GM18951 (cell line): ENCODE measurements at regions not wholly inside any gene's neighbourhood (a gene's known extent, or its start where the extent isn't known, plus 50 kb on each side); places are given as distances from the start of the nearest gene placed in this dataset.

ENCODE experiments used
- POLR2A ChIP-seq: IDR thresholded peaks from 4 replicates; pipeline ENCODE4 v1.6.1; 2011; ENCODE audit warnings: mild to moderate bottlenecking; ENCODE audit not compliant: insufficient read length, insufficient read depth; ENCODE audit errors: extremely low read depth
- in situ Hi-C: fragments of 300-500 bp; cut with MboI; formaldehyde crosslinking; loops from one replicate; pipeline ENCODE4 v1.12.0; 2022; ENCODE audit warnings: low sequenced_read_pairs, mixed read lengths, inconsistent platforms; ENCODE audit not compliant: unreplicated experiment

GRCh38 chr9:120338340-120338739 is 241.6 kb downstream of the CDK5RAP2 start:
- no peak for TF ChIP-seq POLR2A

GRCh38 chr9:120337131-120337530 is 242.8 kb downstream of the CDK5RAP2 start:
- TF ChIP-seq POLR2A, result no peak
- in situ Hi-C loops, result loop anchor here (25.0 kb wide), 1 partner anchor 775 kb away; no protein-coding TSS in a partner anchor

More at GRCh38 chr9:120338340-120338739, 241.6 kb downstream of the CDK5RAP2 start:
- in situ Hi-C loops, result loop anchor here (25.0 kb wide), 1 partner anchor 776 kb away; no protein-coding TSS in a partner anchor

GRCh38 chr9:120336753-120337090 is 243.2 kb downstream of the CDK5RAP2 start:
- no peak for TF ChIP-seq POLR2A
- in situ Hi-C loops, result loop anchor here (25.0 kb wide), 1 partner anchor 774 kb away; no protein-coding TSS in a partner anchor

GRCh38 chr9:120336021-120336752 is 243.8 kb downstream of the CDK5RAP2 start:
- TF ChIP-seq POLR2A, result no peak
- in situ Hi-C loops, result loop anchor here (25.0 kb wide), 1 partner anchor 774 kb away; no protein-coding TSS in a partner anchor

GRCh38 chr9:120331913-120332312 is 248.1 kb downstream of the CDK5RAP2 start:
- TF ChIP-seq POLR2A, result no peak
- in situ Hi-C loops, result loop anchor here (25.0 kb wide), 1 partner anchor 770 kb away; no protein-coding TSS in a partner anchor

GRCh38 chr9:120330031-120330430 is 249.9 kb downstream of the CDK5RAP2 start:
- no peak for TF ChIP-seq POLR2A
- in situ Hi-C loops, result loop anchor here (25.0 kb wide), 1 partner anchor 768 kb away; no protein-coding TSS in a partner anchor

GRCh38 chr9:120327322-120327721 is 252.6 kb downstream of the CDK5RAP2 start:
- in situ Hi-C loops, result loop anchor here (25.0 kb wide), 1 partner anchor 765 kb away; no protein-coding TSS in a partner anchor
- no peak for TF ChIP-seq POLR2A

- in situ Hi-C loops, result loop anchor here (25.0 kb wide), 1 partner anchor 764 kb away; no protein-coding TSS in a partner anchor
Measured at GRCh38 chr9:120326049-120326693, 253.8 kb downstream of the CDK5RAP2 start.

GRCh38 chr9:120324996-120325642 is 254.8 kb downstream of the CDK5RAP2 start:
- in situ Hi-C loops, result loop anchor here (25.0 kb wide), 1 partner anchor 763 kb away; no protein-coding TSS in a partner anchor
- no peak for TF ChIP-seq POLR2A

More at GRCh38 chr9:120326049-120326693, 253.8 kb downstream of the CDK5RAP2 start:
- TF ChIP-seq POLR2A, result no peak

- in situ Hi-C loops, result no loop called here
- TF ChIP-seq POLR2A, result no peak
Measured at GRCh38 chr9:120324461-120324860, 255.5 kb downstream of the CDK5RAP2 start.

- TF ChIP-seq POLR2A, result no peak
- in situ Hi-C loops, result no loop called here
Measured at GRCh38 chr9:120323125-120323524, 256.8 kb downstream of the CDK5RAP2 start.

GRCh38 chr9:120319452-120319851 is 260.5 kb downstream of the CDK5RAP2 start:
- TF ChIP-seq POLR2A, result no peak
- in situ Hi-C loops, result no loop called here

- no peak for TF ChIP-seq POLR2A
- in situ Hi-C loops, result no loop called here
Measured at GRCh38 chr9:120315154-120315553, 264.8 kb downstream of the CDK5RAP2 start.
